GM12878 (cell line): ENCODE measurements at regions not wholly inside any gene's neighbourhood (a gene's known extent, or its start where the extent isn't known, plus 50 kb on each side); places are given as distances from the start of the nearest gene placed in this dataset.

Experiments
- CTCF ChIP-seq, 3 experiments: IDR thresholded peaks in 2 of 3; conservative IDR thresholded peaks in 1 of 3; 2 replicates each; pipeline ENCODE4 v1.5.1; 2011; ENCODE audit warnings: low read depth in 3 of 3, low read length in 3 of 3, mild to moderate bottlenecking in 3 of 3, control low read depth in 2 of 3, moderate library complexity in 2 of 3, inconsistent platforms in 1 of 3, mixed read lengths in 1 of 3; ENCODE audit not compliant: control insufficient read depth in 2 of 3, insufficient read depth in 1 of 3; ENCODE audit errors: extremely low read depth in 1 of 3
- DPF2 ChIP-seq: fragments of 450-650 bp; IDR thresholded peaks from 2 replicates; pipeline ENCODE4 v1.6.1; 2017; ENCODE audit warnings: mild to moderate bottlenecking
- NR2C1 ChIP-seq: fragments of 450-650 bp; IDR thresholded peaks from 2 replicates; pipeline ENCODE4 v1.6.1; 2017; ENCODE audit warnings: antibody characterized with exemption, mild to moderate bottlenecking, moderate library complexity
- PML ChIP-seq: IDR thresholded peaks from 2 replicates; pipeline ENCODE4 v1.6.1; 2012; ENCODE audit warnings: low read length, inconsistent platforms
- POLR2AphosphoS5 ChIP-seq: IDR thresholded peaks from 2 replicates; pipeline ENCODE4 v1.6.1; 2011; ENCODE audit warnings: mild to moderate bottlenecking, low read length, inconsistent platforms
- RAD21 ChIP-seq: IDR thresholded peaks from 2 replicates; pipeline ENCODE4 v1.6.1; 2011; ENCODE audit warnings: mild to moderate bottlenecking, low read depth, low read length, moderate library complexity; ENCODE audit not compliant: insufficient read depth
- TAF1 ChIP-seq: IDR thresholded peaks from 2 replicates; pipeline ENCODE4 v1.6.1; 2011; ENCODE audit warnings: mild to moderate bottlenecking, low read depth, low read length, borderline replicate concordance

- no peak for TF ChIP-seq RAD21
- no peak for TF ChIP-seq CTCF (IDR thresholded peaks at IDR 0.05 in 2 of 3, conservative IDR thresholded peaks at IDR 0.05 in 1 of 3; ENCODE audit: control insufficient read depth in 2 of 3, extremely low read depth in 1 of 3, insufficient read depth in 1 of 3, low read depth in 3 of 3, low read length in 3 of 3)
- TF ChIP-seq NR2C1 = no peak
- no peak for TF ChIP-seq DPF2
- no peak for TF ChIP-seq PML
- no peak for TF ChIP-seq TAF1
- TF ChIP-seq POLR2AphosphoS5 = no peak
Measured at GRCh38 chr12:108076556-108076955, 52.5 kb upstream of the WSCD2 start.
